ENCODE measurements at regions not wholly inside any gene's neighbourhood (a gene's known extent, or its start where the extent isn't known, plus 50 kb on each side); places are given as distances from the start of the nearest gene placed in this dataset.
A peak's percentile ranks its signal among the peaks of the same experiment; 100 is the strongest.

DNA sequence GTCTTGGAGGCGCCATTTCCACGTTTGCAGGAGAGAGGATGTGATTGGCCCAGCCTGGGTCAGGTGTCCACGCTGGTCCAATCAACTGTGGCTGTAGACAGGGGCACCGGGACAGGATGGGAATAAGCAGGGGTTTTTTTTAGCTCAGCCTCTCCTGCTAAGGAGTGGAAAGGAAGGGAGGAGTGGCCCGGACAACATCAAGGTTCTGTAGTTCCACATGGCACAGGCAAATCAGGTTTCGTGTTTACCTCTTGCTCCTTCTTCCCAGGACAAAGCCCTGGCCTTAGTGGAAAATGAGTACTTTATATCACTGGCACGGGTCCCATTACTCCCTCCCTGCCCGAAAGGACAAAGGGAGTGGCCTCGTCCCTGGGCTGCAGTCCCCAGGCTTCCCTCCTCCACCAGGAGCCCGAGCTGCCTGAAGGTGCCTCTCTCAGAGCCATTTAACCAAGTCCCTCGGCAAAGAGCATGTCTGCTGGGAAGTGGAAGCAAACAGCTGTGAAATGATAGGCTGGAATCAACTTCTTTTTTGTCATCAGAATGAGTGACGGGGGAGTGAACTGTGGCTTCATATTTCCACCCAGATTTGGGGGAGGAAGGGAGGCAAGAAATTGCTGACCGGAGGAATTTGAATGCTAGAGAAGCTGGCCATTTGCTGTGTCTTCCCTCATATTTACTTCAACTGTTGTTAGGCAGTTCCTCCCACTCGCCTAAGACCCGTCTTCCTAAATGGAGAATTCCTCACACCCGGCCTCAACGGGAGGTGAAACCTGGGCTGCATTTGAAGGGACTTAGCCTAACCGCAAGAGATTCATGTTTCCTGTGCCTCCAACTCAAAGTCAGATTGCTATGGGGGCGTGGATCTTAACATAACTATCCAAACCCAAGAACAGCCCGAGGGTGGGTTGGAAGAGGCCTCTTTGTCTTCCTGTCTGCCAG, 84.9 kb upstream of the SLC44A3 start:
- TF ChIP-seq SIN3A (IDR thresholded peaks at IDR 0.05; ENCODE audit: borderline replicate concordance, insufficient read depth, low read length) (peak; percentile 75; the same call in 1 of the 2 replicates), POLR2AphosphoS5 (IDR thresholded peaks at IDR 0.05; ENCODE audit: low read depth, low read length) (peak; percentile 37; the same call in 1 of the 2 replicates), TAF1 (IDR thresholded peaks at IDR 0.05; ENCODE audit: borderline replicate concordance, insufficient read depth, low read length) (no peak)
